NCI-H1105 treated with DMSO at 0.1 percent for 48 hours (cell line): ENCODE measurements at regions not wholly inside any gene's neighbourhood (a gene's known extent, or its start where the extent isn't known, plus 50 kb on each side); places are given as distances from the start of the nearest gene placed in this dataset.

ENCODE experiments used
- DNase-seq: peaks from one replicate; lab custom pipeline; 2025; lab: John Stamatoyannopoulos, UW

DNA sequence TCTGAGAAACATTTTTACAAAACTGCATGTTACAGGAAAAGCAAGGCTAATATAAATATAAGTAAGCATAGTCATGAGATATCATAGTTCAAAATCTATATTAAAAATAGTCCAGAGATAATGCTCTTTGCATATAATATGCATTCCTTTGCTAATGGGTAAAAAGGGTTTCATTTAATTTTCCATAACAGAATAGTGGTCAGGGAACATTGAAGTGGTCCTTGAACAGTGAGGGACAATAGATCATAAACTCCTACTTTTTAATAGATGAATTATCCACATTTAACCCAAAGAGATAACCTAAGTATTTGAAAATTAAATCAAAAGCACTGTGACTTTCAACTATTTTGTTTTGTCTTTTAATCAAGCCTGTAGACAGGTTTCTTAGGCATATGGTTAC lies 243.1 kb upstream of the ADGRB3 start:
- DNase-seq, result no peak

DNA sequence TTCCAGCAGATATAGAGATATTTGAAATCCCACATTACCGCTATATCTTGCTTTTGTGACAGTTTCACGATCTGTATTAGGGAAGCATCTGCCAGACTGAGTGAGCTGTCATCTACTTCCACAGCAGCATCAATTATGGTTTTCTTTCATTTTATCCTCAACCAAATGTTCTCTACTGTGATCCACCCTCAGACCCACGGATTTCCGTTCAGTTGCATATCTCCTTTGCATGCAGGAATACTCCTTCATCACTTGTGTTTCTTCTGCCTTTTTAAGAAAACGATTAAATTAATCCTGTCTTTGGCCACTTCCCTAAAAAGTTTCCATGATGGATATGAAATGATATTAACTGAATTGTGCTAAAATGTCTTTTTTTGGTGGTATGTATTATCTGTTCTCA lies 262.1 kb upstream of the ADGRB3 start:
- DNase-seq, result no peak

DNA sequence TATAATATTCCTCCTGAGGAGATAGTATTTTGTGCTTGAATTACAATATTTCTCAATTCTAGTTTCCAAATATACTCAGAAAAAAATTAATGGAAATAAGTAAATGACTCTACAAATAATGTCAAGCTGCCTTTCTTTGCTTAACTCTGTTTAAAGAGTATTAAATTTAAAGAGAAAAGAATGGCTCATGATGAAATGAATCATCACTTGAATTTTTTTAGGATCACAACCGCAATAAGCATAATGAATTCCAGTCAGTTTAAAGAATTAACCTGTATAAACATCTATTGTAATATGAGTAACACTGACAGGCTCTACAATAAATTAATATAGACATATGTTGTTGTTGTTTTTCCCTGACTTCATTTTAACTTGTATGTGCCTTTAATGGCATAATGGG lies 266.2 kb upstream of the ADGRB3 start:
- DNase-seq, result no peak

DNA sequence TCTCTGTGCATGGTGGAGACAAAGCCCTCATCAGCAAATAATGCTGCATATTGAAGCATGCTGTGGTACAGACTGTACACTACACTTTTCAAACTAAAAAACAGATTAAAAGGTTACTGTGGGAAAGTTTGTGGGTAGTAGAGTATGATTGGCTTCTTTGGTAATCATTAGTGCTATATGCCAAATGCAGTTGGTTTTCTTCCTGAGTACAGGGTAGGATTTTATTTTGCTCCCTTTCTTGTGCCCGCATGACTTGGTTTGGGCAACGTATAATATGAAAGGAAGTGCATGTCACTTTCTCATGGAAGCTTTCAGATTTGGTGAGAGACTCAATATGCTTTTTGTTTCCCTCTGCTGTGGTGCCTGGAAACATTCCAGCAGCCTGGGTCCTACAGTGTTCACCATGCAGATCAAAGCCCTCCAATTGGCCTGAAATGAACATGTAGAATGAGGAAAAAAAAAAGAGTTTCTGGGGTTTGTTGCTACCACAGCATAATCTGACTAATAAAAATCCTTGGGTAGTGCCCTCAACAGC lies 270.7 kb upstream of the ADGRB3 start:
- no peak for DNase-seq

DNA sequence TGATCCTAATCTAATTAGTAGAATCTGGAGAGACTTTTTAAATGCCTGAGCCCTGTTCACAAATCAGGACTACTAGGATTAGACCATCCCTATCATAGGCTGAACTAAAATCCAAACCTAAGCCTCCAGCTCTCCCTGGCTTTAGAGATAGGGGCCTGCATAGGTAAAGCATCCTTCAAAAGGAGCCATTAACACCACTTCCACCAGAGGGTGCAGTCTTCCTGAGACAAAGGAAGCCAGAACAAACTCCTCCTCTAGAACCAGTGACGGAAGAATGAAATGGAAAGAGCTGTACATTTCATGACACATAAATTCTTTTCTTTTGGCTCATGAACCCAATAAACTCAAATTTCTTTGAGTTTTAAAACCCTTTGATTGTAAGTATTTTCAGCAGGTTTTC lies 291.2 kb upstream of the ADGRB3 start:
- peak; percentile 64 for DNase-seq

DNA sequence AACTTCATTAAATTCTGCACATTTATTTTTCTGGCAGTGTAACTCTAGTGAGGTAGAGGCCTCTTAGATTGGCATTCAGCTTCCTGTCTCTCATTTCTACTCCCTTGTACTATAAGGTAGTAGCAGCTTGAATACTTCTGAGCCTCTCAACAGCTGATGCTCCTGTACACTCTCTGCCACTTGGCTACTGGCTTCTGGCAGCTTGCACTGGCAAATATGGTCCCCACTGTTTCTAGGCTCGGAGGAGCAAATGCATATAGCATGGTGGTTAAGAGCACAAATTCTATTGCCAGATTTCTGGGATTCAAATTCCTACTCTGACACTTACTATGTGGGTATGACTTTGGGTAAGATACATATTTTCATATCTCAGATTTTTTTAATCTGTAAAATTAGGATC lies 292.8 kb upstream of the ADGRB3 start:
- no peak for DNase-seq

DNA sequence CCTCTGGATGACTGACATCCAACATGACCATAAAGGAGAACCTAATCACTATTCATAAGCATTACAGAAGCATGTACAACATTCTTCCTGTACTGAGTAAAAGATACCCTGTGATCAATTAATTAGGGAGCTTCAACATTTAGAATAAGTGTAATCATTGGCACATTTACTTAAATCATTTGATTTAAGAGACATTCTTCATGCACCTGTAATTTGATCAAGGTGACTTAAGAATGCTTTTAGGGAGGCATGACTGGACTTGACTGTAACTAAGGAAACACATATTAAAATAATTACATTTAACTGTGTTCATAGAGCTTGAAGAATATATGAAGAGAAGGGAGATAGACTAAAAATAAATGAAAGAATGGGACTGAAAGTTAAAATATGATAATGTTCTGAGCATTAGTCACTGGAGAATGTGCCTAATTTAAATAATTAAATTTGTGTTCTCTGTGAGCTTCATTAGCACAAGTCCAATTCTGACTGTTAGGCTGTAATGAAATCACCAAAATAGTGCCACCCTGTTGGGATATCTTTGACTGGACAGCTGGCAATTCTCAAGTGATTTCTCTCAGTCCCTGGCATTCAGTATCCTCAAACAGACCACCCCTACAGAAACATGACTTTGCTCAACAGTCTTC lies 295.5 kb upstream of the ADGRB3 start:
- peak; percentile 46 for DNase-seq

DNA sequence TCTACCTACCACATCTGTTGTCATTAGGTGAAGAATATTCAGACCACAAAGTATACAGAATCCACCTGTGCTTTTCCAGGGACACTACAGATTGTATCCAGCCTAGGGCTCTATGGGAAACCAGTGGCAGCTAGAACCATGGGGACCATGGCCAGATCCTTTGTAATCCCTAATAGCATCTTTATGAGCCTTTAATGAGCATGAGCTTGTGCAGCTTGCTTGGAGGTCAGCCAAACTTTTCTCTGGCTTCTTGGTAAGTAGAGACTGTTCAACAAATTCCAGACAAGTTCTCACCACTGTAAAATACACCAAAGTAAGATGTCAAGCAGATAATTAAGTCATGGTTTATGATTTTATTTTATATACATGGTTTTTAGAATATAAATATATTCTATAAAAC lies 301.6 kb upstream of the ADGRB3 start:
- DNase-seq, result peak; percentile 95

DNA sequence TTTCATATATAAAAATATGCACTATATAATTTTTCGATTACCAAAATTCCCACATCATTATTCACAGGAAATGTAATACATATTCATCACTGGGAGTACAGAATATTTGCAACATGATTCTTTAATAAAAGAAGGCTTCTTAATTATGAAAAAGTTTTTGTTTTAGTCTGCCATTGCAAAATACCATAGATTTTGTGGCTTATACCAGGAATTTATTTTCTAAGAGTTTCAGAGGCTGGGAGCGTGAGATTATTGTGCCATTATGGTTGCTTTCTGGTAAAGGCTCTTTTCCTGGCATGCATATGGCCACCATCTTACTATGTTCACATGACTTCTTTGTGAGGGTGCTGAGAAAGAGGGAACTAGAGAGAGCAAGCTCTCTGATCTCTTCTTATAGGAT lies 306.9 kb upstream of the ADGRB3 start:
- no peak for DNase-seq

DNA sequence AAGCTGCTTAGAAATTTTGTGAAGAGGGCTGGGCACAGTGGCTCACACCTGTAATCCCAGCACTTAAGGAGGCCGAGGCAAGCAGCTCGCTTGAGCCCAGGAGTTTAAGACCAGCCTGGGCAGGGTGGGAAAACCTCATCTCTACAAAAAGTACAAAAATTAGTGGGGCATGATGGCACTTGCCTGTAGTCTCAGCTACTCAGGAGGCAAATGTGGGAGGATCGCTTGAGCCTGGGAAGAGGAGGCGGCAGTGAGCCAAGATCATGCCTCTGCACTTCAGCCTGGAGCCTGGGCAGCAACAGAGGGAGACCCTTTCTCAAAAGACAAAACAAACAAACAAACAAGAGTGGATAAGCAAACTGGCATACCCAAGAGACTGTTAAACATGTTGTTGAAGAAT lies 308.3 kb upstream of the ADGRB3 start:
- DNase-seq, result no peak

DNA sequence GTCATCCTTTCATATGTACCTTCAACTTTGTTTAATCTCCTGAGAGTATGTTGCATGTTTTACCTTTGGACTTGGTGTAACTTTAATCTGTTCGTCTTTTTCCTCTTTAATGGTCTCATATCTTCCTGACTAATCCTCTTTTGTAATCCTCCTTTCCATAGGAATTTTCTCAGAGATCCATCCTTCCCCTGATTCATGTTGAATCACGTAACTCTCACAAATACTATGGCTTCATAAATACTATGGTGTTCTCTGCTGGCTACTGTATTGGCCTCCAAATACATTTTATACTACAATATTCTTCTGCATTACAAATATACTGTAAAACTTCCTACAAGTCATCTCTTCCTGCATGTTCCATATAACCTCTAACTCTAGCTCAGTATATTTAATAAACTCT lies 317.7 kb upstream of the ADGRB3 start:
- no peak for DNase-seq

DNA sequence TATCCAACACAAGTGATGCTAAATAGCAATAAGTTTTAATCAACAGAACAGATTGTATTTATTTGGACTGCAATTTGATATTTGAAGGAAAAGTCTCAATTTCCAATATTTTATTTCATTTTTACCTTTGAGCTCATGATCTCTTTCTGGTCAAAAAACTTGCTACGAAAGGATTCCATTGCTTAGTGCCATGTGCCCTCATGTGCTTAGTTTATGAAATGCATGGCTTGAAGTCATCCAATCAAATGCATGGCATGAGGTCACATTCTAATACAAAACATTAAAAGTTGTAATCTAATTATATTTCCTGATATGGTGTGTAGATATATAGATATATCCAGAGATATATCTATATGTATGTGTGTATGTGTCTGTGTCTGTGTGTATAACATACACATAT lies 321.2 kb upstream of the ADGRB3 start:
- no peak for DNase-seq

DNA sequence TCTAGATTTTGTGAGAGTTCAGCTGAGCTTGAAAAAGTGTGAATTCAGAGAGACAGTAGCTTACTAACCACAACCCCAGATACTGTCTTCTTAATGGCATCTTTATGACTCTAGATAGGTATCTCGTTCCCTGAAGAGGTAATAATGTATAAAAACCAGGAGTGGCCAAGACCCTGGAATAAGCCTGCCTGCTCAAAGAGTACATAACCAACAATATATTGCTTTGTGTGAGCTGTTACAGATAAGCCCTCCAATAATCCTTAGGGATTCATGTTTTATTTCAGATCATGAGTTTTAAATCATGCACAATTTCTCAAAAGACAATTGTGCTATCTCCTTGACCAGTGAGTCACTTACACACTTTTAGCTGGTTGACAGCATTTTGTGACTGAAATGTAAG lies 327.8 kb upstream of the ADGRB3 start:
- DNase-seq, result no peak

DNA sequence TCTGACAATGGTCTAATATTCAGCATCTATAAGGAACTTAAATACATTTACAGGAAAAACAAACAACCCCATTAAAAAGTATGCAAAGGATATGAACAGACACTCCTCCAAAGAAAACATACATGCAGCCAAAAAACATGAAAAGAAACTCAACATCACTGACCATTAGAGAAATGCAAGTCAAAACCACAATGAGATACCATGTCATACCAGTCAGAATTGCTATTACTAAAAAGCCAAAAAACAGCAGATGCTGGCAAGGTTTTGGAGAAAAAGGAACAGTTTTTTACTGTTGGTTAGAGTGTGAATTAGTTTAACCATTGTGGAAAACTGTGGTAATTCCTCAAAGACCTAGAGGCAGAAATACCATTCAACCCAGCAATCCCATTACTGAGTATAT lies 339.0 kb upstream of the ADGRB3 start:
- no peak for DNase-seq

DNA sequence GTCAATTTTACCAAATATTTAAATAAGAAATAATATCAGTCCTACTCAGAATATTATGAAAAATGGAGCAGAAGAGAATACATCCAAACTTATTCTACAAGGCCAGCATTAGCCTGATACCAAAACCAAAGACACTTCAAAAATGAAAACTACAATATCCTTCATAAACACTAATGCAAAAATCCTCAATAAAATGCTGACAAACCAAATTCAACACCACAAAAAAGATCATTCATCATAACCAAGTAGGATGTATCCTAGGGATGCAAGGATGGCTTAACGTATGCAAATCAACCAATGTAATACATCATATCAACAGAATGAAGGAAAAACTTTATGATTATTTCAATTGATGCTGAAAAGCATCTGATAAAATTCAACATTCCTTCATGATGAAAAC lies 352.4 kb upstream of the ADGRB3 start:
- no peak for DNase-seq

DNA sequence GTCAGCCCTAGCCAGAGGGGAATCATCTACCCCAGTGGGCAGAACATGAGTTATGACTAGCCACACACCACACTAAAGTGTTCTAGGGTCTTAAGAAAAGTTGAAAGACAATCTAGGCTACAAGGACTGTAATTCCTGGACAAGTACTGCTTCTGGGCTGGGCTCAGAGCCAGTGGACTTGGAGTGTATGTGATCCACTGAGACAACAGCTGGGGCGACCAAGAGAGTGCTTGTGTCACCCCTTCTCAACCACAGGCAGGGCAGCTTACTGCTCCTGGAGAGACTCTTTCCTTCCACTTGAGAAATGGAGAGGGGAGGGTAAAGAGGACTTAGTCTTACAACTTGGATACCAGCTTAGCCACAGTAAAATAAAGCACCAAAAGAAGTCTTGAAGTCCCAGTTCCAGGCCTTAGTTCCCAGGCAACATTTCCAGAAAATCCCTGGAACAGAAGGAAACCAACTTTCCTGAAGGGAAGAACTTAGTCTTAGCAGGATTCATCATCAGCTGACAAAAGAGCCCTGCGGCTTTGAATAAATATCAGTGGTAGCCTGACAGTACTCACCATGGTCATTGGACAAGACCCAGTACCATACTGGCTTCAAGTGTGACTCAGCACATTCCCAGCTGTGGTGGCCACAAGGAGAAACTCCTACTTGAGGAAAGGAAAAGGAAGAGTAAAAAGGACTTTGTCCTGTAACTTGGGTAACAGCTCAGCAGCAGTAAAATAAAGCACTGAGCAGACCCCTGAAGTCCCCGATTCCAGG lies 355.1 kb upstream of the ADGRB3 start:
- DNase-seq, result no peak

DNA sequence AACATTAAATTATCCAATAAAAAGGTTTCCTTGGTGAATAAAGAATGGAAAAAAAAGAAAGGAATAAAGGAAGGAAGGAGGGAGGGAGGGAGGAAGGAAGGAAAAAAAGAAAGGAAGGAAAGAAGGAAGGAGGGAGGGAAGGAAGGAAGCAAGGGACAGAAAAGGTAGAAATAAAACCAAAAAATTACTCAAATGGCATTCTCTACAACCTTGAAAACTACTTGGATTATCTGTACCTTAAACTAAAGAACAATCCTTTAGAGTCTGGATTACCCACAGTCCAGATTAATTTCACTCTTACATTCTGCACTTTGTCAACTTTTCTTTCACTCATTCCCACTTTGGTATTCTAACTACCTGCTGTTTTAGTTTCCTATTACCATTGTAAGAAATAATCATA lies 361.8 kb upstream of the ADGRB3 start:
- DNase-seq, result no peak

DNA sequence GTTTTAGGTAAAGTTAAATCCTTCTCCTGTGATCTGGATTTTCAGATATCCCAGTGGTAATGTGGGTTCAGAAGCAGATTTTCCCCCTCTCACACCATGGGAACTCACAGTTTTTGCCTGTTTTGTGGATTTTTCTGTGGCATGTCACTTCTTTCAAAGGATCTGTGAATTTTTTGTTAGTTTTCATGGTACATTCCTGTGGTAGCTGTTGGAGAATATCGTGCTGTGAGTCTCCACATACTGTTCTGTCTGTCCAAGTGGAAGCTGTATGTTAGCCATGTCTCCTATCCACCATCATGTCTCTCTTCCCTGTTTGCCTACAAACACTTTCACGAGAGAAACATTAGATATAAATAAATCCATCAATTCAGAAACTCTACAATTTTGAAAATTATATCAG lies 378.7 kb upstream of the ADGRB3 start:
- DNase-seq, result no peak

DNA sequence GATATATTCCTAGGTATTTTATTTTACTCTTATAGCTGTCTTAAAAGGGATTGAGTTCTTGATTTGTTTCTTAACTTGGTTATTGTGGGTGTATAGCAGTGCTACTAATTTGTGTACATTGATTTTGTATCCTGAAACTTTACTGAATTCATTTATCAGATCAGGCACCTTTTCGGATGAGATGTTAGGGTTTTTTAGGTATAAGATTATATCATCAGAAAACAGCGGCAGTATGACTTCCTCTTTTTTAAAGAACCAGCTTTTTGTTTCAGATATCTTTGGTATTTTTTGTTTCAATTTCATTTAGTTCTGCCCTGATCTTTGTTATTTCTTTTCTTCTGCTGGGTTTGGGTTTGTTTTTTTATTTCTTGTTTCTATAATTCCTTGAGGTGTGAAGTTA lies 382.4 kb upstream of the ADGRB3 start:
- no peak for DNase-seq

DNA sequence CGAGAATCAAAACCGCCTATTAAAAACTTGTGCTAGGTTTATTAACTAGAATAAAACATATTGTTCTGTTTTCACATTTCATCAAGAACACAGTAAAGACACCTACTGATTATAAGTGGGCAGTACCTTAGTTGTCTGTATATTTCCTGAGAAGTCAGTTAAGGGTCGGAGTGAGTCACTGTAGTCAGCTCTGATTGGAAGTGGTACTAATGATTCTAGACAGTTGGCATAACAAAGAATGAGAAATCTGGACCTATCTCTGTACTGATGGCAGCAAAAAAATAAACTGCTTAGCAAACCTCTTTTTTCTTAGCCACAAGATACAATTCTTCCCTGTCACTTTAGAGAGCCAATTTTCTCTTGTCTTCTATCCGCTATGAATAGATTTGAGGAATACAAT lies 387.3 kb upstream of the ADGRB3 start:
- no peak for DNase-seq

DNA sequence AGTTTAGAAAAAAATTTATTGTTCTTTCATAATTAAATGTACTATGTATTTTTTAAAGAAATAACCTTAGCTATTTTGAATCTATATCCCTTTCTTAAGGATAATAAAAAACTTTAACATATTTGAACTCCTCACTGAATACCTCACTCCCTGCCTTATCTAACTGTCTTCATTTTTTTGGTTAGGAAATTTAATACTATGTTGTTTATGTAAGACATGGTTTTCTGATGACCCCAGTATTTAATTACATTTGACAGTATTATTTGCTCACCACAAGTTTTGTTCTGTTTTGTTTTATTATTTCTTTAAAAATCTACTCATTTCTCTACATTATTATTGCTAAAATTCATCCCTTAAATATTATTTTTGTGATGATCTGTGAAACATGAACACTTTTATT lies 394.4 kb upstream of the ADGRB3 start:
- no peak for DNase-seq

DNA sequence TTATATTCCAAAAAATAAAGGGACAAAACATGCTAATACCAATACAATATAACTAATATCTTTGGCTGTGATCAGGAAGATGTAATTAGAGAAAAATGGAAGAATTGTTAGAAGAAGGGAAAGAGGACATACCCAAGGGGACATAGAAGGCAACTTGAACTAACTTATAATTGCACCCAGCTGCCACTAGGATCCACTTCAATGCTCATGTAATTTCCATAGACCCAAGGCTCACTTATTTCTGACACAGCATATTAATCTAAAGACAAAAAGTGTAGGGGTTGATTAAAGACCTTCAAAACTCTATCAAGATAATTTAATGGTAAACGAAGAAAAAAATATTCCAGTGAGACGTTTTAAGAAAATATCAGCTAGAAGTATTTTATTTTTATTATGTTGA lies 396.0 kb upstream of the ADGRB3 start:
- DNase-seq, result no peak

DNA sequence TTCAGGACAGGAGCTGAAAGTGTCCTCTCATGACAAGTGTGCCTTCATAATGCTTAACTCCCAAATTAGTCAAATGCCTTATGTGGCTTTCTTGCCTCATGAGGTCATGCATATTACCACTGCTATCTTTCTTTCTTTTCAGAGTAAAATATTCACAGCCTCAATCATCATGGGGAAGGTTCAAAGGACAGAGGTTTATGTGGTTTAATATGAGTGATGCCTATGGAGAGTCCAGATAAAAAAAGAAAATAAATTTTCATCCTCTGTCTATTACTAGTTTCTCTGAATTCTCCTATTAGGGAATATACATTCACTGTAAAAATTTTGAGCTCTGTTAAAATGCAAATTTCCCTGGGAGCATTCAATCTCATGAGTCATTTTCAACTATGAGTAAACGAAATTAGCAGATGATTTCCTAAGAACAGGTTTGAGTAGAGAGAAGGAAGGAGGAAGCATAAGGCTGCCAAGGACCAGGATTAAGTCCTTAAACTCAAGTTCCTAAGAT lies 396.9 kb upstream of the ADGRB3 start:
- no peak for DNase-seq

DNA sequence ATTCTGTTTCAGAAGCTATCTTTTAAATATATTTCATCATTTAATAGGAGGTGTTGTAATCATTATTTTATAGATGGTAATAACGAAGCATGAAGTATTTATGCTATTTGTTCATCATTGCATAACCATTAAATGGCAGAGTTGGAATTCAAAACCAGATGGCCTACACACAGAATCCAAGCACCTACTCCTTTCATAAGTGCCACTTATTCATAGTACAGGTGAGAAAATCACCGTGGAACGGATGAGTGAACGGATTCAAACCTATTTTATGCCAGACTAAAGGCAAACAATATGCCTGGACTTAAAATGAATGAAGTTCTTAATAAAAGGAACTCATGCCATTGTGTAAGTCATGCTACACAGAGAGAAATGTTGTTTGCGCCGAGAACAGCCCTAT lies 397.9 kb upstream of the ADGRB3 start:
- peak; percentile 13 for DNase-seq
